Osteoblast (primary cell): ENCODE measurements at regions not wholly inside any gene's neighbourhood (a gene's known extent, or its start where the extent isn't known, plus 50 kb on each side); places are given as distances from the start of the nearest gene placed in this dataset.

Experiments used
- DNase-seq: peaks from one replicate; pipeline ENCODE4 v3.0.0; 2011; ENCODE audit warnings: low spot score, mixed read lengths; ENCODE audit not compliant: insufficient read length; ENCODE audit errors: missing footprints
- H2AFZ ChIP-seq: 2 replicates; pipeline ENCODE4 v1.6.0; 2011; ENCODE audit warnings: mild to moderate bottlenecking, low read length
- H3K27ac ChIP-seq: 2 replicates; pipeline ENCODE4 v1.5.1; 2011; ENCODE audit warnings: mild to moderate bottlenecking, low read depth, low read length, moderate library complexity
- H3K27me3 ChIP-seq: 2 replicates; pipeline ENCODE4 v1.6.0; 2012; ENCODE audit warnings: mild to moderate bottlenecking, control low read depth, inconsistent platforms, low read length, moderate library complexity; ENCODE audit not compliant: insufficient read depth
- H3K36me3 ChIP-seq: 2 replicates; pipeline ENCODE4 v1.5.1; 2011; ENCODE audit warnings: mild to moderate bottlenecking, low read length, control low read depth, moderate library complexity; ENCODE audit not compliant: insufficient read depth
- H3K4me1 ChIP-seq: 2 replicates; pipeline ENCODE4 v1.5.1; 2011; ENCODE audit warnings: mild to moderate bottlenecking, low read length, control low read depth, moderate library complexity; ENCODE audit not compliant: insufficient read depth
- H3K4me2 ChIP-seq: 2 replicates; pipeline ENCODE4 v1.6.0; 2011; ENCODE audit warnings: mild to moderate bottlenecking, low read length; ENCODE audit not compliant: insufficient read depth
- H3K4me3 ChIP-seq: fragments of 200-600 bp; sonication (generic); 3 replicates; pipeline ENCODE4 v1.5.1; 2012; ENCODE audit warnings: mild to moderate bottlenecking, low read length, inconsistent platforms; ENCODE audit not compliant: insufficient read depth
- H3K79me2 ChIP-seq: 2 replicates; pipeline ENCODE4 v1.6.0; 2012; ENCODE audit warnings: mild to moderate bottlenecking, low read length, control low read depth, inconsistent platforms; ENCODE audit not compliant: insufficient read depth
- H3K9me3 ChIP-seq: 2 replicates; pipeline ENCODE4 v1.5.1; 2011; ENCODE audit warnings: low read depth, low read length, control low read depth
- H4K20me1 ChIP-seq: 2 replicates; pipeline ENCODE4 v1.6.0; 2012; ENCODE audit warnings: mild to moderate bottlenecking, low read length, control low read depth; ENCODE audit not compliant: insufficient read depth
- TF ChIP-seq, protein P1 (sequence below): IDR thresholded peaks from 2 replicates; pipeline ENCODE4 v1.5.1; 2011; ENCODE audit warnings: mild to moderate bottlenecking, low read depth, low read length, moderate library complexity; ENCODE audit errors: extremely low read depth

DNA sequence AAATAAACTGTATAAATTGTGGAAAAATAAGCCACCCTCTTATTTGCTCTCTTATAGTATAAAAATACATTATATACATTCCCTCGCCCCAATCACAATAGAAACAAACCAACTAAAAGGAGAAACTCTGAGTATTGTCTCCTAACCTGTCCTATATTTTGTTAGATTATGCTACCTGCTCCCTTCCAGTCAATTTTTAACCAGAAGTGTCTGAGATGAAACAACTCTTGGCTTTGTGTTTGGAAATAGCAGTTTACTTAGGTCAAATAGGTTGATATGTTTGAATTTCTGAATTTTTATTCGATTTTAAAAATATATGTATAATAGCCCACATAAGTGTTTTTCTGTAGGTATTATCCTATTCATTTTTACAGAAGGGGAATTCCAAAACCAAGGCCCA is 475.0 kb upstream of the ZNF462 start:
- H3K27me3 ChIP-seq: no peaks in the 10 kb centered on the region
- no peaks in the 10 kb centered on the region for H4K20me1 ChIP-seq
- no peaks in the 10 kb centered on the region for H3K79me2 ChIP-seq
- no peaks in the 10 kb centered on the region for H3K36me3 ChIP-seq
- H3K9me3 ChIP-seq: no peaks in the 10 kb centered on the region
- no peaks in the 10 kb centered on the region for H3K4me1 ChIP-seq
- H3K4me3 ChIP-seq: no peak overlapping the region
- H3K4me2 ChIP-seq: no peak overlapping the region
- TF ChIP-seq, protein P1, sequence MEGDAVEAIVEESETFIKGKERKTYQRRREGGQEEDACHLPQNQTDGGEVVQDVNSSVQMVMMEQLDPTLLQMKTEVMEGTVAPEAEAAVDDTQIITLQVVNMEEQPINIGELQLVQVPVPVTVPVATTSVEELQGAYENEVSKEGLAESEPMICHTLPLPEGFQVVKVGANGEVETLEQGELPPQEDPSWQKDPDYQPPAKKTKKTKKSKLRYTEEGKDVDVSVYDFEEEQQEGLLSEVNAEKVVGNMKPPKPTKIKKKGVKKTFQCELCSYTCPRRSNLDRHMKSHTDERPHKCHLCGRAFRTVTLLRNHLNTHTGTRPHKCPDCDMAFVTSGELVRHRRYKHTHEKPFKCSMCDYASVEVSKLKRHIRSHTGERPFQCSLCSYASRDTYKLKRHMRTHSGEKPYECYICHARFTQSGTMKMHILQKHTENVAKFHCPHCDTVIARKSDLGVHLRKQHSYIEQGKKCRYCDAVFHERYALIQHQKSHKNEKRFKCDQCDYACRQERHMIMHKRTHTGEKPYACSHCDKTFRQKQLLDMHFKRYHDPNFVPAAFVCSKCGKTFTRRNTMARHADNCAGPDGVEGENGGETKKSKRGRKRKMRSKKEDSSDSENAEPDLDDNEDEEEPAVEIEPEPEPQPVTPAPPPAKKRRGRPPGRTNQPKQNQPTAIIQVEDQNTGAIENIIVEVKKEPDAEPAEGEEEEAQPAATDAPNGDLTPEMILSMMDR: no peak
- H2AFZ ChIP-seq: no peak overlapping the region
- no peak for DNase-seq
- no peak overlapping the region for H3K27ac ChIP-seq

DNA sequence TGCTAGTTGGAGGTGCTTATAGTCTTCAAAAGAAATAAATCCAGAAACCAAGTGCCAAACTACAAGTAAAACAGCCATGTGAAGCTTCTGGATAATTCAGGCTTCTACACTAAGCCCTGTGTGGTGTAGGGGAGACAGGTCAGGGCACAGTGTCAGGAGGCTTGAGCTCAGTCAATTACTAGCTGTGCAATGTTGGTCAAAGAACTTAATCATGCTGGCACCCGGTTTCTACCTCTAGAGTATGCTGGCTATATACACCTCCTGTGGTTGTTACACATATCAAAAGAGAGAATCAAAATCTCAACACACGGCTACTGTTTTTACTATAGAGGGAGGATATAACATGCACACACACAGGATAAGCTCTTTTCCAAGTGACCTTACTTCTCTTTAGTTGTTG is 469.7 kb upstream of the ZNF462 start:
- no peaks in the 10 kb centered on the region for H3K9me3 ChIP-seq
- no peak overlapping the region for H2AFZ ChIP-seq
- H3K4me1 ChIP-seq: no peaks in the 10 kb centered on the region
- no peaks in the 10 kb centered on the region for H3K79me2 ChIP-seq
- no peak overlapping the region for H3K27ac ChIP-seq
- no peak overlapping the region for H3K4me3 ChIP-seq
- DNase-seq: no peak
- H4K20me1 ChIP-seq: no peaks in the 10 kb centered on the region
- no peak overlapping the region for H3K4me2 ChIP-seq
- TF ChIP-seq, protein P1: no peak
- H3K36me3 ChIP-seq: no peaks in the 10 kb centered on the region
- H3K27me3 ChIP-seq: no peaks in the 10 kb centered on the region

DNA sequence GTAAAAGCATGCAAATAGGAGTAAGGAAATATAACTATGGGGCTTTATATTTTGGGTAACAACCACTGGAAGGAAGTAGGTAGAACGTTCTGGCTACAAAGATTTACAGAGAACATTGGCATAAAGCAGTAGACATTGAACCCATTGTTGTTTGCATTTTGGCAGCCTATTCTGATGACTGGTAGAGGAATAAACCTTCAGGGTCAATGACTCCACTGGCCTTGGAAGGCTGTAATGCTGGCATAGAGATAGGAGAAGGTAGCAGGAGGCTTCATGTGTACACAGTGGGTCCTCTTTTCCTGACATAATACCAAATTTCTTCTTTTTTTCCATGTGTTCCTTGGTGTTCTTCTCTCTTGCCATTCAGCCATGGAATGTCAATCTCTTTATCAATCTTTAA is 462.8 kb upstream of the ZNF462 start:
- DNase-seq: no peak
- TF ChIP-seq, protein P1: no peak
- Histone ChIP-seq H3K4me2 (no peak overlapping the region), H3K27ac (no peak overlapping the region), H2AFZ (no peak overlapping the region), H3K79me2 (no peaks in the 10 kb centered on the region), H4K20me1 (no peaks in the 10 kb centered on the region), H3K4me1 (no peaks in the 10 kb centered on the region), H3K9me3 (no peaks in the 10 kb centered on the region), H3K27me3 (no peaks in the 10 kb centered on the region), H3K36me3 (no peaks in the 10 kb centered on the region), H3K4me3 (no peak overlapping the region)

DNA sequence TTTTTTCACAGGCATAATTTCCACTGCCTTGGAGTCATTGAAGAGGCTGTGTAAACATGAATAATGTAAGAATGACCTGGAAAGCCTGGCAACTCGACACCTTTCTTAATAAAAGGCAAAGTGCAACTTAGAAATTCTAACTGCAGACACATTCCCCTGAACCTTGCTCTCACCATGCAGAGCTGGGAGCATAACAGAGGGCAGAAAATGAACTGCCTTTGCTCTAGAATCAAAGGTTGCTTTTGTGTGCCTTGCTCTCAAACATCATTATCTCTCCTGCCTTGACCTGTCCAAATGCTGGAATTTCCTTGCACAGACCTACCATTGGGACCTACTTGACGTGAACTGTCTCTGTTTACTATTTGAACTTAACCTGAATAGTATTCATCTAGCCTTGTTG is 462.0 kb upstream of the ZNF462 start:
- H3K9me3 ChIP-seq: no peaks in the 10 kb centered on the region
- H3K4me1 ChIP-seq: no peaks in the 10 kb centered on the region
- H3K27ac ChIP-seq: no peak overlapping the region
- no peak overlapping the region for H3K4me2 ChIP-seq
- no peaks in the 10 kb centered on the region for H3K36me3 ChIP-seq
- no peaks in the 10 kb centered on the region for H3K27me3 ChIP-seq
- no peak overlapping the region for H3K4me3 ChIP-seq
- H4K20me1 ChIP-seq: no peaks in the 10 kb centered on the region
- no peak overlapping the region for H2AFZ ChIP-seq
- TF ChIP-seq, protein P1: no peak
- DNase-seq: no peak
- H3K79me2 ChIP-seq: no peaks in the 10 kb centered on the region
